Brain pericyte (primary cell): ENCODE measurements at regions not wholly inside any gene's neighbourhood (a gene's known extent, or its start where the extent isn't known, plus 50 kb on each side); places are given as distances from the start of the nearest gene placed in this dataset.
"Not testable (repeated sequence)": the region's sequence is repeated elsewhere in the genome, so short reads cannot be mapped to it uniquely, and the experiment has no call there.

Experiments
- DNase-seq: peaks from one replicate; pipeline ENCODE4 v3.0.0-alpha.2; 2012; ENCODE audit warnings: low read depth, low spot score

DNA sequence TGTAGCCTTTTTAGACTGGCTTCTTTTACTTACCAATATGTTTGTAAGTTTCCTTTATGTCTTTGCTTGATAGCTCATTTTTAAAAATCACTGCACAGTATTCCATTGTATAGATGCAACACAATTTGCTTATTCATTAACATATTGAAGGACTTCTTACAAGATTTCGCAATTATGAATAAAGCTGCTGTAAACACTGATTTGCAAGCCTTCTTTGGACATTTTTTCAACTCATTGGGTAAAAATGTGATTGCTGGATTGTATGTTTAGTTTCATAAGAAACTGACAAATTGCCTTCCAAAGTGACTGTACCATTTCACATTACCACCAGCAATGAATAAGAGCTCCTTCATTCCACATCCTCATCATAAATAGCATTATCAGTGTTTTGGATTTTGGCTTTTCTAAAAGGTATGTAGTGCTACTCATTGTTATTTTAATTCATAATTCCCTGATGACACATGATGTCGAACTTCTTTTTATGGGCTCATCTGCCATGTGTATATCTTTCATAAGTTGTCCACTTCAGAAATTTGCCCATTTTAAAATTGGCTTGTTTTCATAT is 80.7 kb downstream of the TFAP2B start:
- no peak for DNase-seq

DNA sequence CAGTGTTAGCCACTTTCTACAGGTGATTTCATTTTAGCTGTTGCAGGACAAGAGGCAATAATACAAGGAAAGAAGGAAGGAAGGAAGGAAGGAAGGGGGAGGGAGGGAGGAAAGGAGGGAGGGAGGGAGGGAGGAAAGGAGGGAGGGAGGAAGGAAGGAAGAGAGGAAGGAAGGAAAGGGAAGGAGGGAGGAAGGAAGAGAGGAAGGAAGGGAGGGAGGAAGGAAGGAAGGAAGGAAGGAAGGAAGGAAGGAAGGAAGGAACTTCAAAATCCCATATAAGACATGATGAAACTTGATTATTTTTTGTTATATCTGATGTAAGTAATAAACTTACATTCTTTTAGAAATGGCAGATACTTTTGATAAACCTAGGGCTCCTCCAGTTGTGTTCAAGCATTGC is 83.6 kb downstream of the TFAP2B start:
- no peak for DNase-seq

DNA sequence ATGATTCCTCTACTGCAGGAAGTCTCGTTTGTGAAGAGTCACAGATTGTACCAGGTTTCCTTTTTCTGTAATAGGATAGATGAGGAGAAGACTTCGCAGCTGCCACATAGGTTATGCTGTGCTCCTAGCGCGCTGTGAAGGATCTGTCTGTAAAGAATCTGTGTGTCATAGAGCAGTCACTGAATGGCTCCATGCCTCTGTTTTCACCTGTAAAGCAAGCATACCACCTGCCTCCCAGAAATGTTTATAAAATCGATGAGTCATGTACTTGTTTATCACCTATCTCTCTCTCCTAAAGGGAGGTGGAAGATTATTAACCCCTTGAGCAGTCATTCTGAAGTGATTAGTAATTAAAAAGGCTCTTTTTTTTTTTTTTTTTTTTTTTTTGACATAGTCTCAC is 86.6 kb downstream of the TFAP2B start:
- no peak for DNase-seq

DNA sequence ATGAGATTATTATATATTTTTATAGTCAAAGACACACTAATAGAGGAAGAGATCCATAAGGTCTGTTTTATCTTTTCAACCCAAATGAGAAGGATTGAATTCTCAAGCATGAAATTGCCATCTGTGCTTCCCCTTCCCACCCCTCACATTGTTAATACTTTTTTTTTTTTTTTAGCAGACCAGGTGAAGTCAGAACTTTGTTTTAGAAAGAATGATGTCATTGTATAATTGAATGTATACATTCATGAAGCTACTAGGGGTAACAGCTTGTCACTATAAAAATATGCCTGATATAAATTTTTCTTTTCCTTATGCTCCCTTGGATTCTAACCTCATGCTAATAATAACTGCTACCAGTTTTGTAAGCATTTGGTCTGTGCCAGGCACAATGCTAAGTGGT is 88.9 kb downstream of the TFAP2B start:
- DNase-seq: no peak

DNA sequence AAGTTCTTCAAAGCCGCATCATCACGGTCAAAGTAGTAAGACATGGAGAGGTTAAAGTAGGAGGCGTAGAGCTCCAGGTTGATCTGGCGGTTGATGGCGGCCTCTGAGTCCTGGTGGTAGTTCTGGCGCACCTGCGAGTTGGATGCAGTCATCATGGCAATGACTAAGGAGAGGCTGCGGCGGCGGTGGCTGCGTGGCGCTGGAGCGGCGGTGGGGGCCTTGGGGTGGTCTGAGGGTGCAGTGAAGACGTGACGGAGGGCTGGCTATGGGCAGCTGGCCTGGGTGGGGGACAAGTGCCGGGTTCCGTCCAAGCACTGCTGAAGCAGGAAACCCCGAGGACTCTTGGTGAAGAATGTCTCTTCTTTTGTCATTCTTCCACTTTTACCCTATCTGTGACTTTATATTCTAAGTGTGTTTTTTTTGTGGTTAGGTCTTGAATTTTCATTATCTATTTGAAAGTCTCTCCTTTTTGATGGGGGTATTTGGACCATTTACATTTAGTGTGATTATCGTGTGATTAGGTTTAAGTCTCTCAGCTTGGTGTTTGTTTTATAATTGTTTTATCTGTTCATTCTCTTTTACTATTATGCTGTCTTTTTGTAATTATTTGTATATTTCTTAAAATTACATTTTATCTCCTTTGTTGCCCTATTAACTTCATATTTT is 94.6 kb downstream of the TFAP2B start:
- no peak for DNase-seq

DNA sequence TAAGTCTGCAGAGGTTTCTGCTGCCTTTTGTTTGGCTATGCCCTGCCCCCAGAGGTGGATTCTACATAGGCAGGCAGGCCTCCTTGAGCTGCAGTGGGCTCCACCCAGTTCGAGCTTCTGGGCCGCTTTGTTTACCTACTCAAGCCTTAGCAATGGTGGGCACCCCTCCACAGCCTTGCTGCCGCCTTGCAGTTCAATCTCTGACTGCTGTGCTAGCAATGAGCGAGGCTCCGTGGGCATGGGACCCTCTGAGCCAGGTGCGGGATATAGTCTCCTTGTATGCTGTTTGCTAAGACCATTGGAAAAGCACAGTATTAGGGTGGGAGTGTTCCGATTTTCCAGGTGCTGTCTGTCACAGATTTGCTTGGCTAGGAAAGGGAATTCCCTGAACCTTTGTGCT is 102.7 kb downstream of the TFAP2B start:
- DNase-seq: not testable (repeated sequence)

DNA sequence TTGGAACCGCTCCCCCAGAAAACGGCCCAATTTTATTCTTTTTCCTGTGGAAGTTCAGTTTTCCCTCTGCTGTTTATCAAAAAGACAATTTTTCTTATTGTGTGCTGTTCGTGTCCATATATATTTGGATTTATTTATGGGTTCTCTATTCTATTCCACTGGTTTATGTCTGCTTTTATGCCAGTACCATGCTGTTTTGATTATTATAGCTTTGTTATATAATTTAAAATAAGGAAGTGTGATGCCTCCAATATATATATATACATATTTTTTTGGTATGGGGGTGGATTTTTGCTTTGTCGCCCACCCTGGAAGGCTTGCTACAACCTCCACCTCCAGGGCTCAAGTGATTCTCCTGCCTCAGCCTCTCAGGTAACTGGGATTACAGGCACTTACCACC is 103.3 kb downstream of the TFAP2B start:
- no peak for DNase-seq

DNA sequence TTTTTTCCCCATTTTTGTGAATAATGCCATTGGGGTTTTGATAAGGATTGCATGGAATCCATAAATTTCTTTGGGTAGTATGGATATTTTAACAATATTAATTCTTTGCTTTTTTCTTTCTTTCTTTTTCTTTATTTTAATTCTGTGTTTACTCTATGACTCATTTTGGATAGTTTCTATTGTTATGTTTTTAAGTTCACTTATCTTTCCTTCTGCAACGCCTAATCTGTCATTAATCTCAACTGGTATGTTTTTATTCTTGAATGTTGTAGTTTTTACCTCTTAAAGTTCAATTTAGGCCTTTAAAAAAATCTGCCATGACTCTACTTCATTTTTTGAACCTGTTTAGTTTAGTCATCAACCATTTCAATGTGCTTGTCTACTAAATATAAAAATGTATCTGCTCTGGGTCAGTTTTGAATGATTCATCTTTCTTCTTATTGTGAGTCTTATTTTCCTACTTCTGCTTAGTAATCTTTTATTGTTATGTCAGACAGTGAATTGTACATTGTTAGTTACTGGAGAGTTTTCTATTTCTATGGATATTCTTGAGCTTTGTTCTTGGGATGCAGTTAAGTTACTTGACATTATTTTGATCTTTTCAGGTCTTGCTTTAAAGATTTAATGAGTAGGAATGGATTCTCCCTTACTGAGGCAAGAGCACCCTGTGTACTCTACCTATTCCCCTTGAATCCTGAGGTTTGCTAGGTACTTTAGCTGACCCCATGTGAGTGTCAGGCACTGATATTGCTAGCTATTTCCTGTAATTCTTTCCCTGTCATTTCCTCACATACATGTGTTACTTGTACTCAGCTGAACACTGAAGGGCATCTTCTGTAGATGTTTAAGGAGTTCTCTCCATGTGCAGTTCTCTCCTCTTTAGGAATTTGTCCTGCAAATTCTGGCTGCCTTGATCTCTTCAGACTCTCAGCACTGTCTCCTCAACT is 104.2 kb downstream of the TFAP2B start:
- DNase-seq: peak; percentile 13

DNA sequence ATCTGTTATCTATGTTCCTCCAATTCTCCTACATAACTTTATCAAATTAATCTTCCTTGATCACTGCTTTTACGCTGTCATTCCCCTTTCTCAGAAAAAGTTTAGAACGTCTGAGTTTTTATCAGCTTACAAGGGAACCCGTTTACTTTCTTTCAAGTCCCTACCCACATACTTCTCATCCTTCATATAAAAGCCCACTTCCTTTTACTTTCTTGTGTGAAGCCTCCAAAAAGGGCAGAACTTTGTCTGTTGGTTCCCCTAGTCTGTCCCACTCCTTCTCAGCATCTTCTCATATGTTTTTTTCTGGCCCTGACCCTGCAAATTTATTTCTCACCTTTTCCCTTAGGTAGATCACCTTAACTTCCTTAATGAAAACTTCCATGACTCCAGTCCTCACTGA is 106.1 kb downstream of the TFAP2B start:
- no peak for DNase-seq

DNA sequence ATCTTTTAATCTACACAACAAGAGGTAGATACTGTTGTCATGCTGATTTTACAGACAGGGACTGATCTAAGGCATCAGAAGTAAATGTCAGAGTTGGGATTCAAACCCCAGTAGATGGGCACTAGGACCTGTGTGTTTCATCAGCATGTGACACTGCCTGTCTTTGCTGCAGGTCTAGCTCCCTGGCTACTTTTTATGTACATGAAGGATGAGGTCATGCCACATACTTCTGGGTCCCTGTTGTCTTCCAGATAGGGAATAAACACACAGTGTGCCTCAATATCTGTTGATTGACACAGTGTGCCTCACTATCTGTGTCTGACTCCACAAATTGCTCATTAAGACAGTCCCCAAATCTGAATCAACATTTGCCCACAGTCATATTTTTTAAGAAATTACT is 106.9 kb downstream of the TFAP2B start:
- DNase-seq: no peak

DNA sequence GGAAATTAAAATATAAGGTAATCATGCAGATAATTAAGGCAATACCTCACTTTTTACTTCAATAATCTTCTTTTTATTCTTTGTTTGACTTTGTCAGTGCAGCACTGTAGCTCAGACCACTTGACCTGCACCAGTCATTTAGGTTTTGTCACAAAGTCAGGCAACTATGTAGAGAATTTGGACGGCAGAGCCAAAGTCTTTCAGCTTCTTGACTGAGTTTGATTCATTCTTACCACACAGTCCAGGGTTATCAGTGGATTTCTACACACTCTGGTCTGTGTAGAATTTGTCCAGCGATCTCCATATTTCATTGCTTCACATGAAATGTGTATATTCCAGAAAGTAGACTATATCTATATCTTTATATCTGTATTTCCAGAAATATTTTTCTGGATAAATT is 107.3 kb downstream of the TFAP2B start:
- no peak for DNase-seq

DNA sequence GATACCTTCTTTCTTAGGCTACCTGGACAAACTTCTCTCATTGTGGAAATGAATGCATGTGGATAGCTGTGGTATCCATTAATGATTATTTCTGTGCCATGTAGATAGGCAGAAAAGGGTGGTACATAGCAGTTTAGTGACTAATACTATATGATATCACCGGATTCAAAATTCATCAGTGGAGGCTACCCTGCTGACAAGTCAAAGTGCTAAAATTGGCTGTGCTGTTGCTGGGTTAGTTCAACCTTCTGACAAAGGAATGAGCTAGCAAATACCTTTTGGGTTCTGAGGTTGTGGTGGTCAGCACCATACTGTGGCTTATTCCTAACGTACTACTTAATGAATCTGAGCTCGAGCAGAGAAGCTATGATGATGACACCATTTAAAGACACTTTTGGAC is 109.1 kb downstream of the TFAP2B start:
- DNase-seq: no peak

DNA sequence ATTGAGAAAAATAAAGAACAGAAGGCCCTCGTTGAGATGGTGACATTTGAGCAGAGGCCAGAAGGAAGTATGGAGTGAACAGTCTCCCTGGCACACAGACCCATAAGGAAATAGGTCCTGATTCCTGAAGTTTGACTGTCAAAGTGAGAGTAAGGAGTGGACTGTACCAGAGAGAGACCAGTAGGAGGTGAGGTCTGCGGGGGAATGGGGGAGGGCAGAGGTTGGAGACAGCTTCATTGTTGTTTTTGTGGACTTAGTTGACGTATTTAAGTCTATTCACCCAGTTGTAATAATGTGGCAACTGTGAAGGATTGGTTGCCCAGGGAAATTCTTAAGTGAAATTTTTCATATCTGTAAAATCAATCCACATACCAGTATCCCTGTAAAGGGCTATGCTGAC is 110.7 kb downstream of the TFAP2B start:
- DNase-seq: no peak

DNA sequence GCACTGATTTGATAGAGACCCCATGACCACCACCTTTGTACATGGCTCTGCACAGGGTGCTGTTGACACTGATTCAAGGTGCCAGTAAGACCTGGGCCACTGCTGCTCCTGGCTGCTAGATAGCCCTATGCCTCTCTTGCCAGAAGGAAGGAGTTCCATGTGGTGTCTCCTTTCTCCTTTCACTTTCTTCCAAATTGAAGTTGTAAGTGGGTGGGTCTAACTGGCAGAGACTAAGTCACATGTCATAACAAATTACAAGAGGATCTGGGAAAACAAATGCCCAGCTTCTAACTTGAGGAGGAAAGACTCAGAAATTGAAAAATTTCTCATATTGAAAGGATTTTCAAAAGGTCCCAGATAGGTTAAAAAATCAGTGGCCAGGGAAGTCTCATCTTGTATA is 116.8 kb downstream of the TFAP2B start:
- no peak for DNase-seq

DNA sequence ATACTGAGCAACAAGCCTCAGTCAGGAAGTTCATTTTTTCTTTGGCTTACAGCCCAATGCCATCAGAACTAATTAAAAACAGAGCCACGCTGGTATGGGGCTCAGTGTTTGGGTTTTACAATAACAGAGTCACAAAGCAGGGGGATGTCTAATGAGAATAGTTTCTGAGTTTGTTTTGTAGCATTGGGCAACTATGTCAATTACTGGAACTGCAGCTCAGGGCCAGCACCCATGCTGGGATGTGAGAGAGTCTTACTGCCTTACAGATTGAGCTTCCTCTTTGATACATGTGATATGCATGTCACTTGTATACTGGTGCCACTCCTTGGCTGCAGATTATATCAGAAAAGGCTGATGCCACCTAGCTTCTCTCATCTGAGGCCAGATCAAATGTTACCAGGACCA is 117.6 kb downstream of the TFAP2B start:
- DNase-seq: peak; percentile 67

DNA sequence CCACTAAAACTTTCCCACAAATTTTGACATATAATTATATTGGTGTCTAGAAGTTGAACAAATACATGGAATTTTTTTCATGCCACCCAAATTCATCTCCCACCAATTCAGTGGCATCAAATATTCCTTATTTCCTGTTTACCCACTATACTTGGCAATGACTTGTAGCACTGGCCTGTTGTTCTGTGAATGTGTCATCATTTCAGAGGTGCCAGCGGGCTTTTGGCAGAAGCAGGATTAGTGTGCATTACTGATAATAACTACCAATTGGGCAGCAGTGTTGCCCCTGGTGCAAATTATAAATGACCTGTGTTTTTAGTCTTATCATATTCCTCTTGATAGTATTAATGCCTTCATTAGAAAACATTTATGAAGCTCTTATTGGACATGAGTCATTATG is 121.3 kb downstream of the TFAP2B start:
- DNase-seq: no peak

DNA sequence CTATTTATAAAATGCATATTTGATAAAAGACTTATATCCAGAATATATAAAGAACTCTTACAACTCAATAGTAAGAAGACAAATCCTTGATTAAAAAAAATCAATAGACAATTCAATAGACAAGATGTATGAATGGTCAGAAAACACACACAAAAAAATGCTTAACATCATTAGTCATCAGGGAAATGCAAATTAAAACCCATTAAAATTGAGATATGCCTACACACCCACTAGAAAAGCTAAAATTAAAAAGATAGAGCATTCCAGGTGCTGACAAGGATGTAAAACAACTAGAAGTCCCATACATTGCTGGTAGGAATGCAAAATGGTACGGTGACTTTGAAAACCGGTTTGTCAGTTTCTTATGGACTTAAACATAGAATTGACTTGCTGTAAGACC is 127.1 kb downstream of the TFAP2B start:
- no peak for DNase-seq

DNA sequence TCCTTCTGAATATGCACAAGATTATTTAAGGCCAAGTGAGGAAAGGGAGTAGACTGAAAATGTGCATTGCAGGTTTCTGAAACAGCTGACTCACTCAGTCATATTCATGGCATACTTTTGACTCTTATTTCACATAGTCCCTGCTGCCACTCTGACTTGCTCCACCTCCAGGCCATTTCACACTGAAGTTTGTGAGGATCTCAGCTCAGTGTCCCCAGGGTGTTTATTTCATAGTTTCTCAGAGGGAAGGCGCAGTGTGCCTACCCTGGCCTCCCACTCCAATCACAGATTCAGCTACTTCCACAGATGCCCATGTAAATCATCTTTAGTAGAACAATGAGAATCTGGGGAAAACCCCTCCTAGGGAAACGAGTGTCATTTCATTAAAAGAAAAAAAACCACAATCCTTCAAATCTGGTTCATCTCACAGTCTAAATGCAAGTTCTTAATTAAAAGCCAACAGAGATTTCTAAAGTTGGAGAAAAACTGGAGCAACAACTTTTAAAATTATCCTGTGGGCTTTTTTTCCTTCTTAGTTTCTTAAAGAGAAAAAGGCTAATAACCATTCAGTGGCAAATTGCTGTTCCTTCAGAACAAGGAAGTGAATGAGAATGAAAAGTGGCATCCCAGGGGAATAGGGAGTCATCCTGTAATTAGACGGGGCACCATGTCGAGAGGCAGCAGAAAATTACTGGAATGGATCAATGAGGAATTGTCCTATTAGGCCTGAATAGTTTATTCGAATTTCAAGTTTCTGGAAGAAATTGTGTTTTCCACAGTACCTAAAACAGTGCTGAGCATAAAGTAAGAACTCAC is 133.6 kb downstream of the TFAP2B start:
- peak; percentile 10 for DNase-seq

DNA sequence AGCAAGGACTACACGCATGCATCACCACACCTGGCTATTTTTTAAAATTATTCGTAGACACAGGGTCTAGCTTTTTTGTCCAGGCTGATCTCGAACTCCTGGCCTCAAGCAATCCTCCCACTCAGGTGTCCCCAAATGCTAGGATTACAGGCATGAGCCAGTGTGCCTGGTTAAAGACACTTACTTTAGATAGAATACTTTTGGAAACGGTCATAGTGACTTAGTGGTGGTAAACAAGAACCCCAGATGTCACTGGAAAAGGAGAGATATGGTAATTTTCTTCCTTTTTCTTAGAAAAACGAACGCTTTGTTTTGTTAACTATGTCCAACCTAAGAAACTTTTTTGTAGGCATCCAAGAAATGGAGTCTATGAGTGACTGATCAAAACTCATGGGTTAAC is 137.3 kb downstream of the TFAP2B start:
- DNase-seq: no peak

DNA sequence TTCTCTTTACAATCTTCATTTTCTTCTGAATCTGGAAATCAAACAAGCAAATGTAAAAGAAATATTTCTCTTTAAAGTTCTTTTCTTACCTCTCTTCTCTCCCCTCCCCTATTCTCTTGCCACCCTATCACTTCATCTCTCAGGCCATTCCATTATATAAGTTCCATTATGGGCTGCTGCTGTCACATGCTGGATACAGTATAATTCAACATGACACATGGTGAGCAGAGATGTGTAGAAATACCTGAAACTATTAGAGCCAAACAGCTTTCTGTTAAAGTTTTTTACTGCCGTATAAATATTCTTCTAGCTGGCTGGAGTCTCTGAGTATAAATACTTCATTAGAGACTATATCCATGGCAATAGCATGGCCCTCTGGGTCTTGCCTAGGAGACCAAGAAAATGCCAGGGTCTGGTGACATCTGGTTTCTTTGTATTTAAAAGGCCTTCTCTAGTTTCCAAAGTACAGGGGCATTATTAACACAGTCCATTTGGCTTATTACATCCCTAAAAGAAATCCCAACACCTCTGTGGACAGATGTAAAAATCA is 139.6 kb downstream of the TFAP2B start:
- DNase-seq: no peak

DNA sequence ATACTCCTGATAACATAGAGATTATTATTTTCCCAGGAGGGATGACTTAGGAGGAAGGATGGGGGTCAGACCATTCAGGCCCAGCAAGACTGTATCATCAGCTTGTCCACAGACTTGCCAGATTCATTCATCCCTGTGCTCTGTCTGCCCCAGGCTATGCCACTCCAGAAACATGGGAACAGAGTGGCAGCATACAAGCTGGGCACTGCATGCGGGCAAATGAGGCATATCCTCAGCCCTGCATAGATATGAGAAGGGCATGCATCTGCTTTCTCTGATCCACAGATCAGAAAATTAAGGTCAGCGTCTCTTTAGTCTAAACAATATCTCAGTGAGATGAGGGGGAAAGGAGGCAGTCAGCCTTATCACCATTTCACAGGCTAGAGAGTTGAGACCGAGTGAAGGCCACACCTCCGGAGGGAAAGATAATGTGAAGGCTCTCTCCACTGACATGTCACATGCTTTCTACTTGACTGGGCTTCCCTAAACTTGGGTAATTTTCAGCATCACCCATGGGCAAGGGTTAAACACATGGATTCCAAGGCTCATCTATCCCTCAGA is 140.5 kb downstream of the TFAP2B start:
- DNase-seq: no peak
